RKO (cell line): ENCODE measurements at regions not wholly inside any gene's neighbourhood (a gene's known extent, or its start where the extent isn't known, plus 50 kb on each side); places are given as distances from the start of the nearest gene placed in this dataset.
"Not testable (repeated sequence)": the region's sequence is repeated elsewhere in the genome, so short reads cannot be mapped to it uniquely, and the experiment has no call there.

Source experiments
- DNase-seq: peaks from one replicate; pipeline ENCODE4 v3.0.0-alpha.2; 2016; ENCODE audit warnings: low spot score

DNA sequence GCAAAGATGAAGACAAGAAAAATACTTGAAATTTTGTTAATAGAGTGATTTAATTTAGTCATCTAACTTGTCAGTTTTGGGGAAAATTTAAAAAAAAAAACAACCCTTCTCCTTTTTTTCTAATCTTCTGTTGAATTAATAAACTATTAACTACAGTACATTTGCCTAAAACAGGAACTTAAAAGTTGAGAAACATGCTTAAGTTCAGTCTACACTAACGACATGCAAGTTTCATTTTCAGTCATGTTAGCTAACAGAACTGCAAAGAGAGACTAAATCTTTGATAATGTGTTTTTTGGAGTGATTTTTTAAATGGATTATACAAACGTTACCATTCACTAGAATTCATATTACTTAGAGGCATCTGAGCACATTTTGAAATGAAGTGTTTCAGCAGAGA, 71.9 kb upstream of the MBNL1 start:
- DNase-seq: no peak

DNA sequence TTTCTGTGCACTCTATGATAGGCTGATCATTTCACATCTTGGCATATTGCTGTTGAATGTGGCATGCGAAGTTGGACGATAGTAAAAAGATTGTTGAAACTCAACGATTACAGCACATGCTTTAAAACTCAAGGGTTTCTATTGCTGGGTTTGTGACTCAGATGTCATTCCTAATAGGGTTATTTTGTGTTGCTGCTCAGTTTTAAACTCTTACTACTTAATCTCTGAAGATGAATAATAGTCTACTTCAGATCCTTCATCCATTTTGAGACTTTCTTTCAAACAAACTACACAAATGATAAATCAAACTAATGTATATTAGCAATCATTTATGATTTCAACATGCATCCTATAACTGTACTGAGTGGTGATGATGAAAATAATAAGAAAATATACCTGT, 71.3 kb upstream of the MBNL1 start:
- DNase-seq: no peak

DNA sequence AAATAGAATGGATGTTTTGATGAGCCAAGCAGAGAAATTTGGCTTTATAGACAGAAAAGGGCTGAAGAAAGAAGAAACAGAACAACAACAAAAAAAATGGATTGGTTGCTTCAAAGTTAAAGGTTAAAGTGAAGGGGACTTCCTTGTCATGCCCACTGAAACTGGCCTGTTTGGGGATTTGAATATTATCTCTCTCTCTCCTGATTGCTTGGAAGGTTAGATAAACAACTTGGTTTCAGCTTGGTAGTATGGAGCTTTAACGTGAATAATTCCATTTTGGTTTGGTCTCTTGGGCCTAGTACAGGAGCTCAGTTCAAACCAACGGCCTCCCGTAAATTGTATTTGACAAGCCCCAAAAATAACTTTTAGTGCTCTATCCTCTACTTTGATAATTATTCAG, 70.8 kb upstream of the MBNL1 start:
- no peak for DNase-seq

DNA sequence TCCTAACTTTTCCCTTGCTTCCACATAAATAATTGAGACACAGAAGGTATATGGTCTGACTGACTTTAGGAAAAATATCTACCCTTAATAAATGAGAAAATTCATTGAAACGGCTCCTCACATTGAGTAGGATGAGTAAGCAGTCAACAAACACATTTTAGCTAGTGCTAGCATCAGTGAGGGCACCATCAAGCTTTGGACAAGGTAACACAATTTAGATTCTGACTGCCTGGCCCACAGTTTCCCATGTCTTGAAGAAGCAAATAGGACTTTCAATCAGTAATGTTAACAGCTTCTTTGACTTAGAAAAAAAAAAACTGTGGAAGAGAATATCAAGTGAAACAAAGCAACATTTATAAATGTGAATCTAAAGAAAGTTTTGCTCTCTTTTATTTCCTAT, 70.1 kb upstream of the MBNL1 start:
- DNase-seq: no peak

DNA sequence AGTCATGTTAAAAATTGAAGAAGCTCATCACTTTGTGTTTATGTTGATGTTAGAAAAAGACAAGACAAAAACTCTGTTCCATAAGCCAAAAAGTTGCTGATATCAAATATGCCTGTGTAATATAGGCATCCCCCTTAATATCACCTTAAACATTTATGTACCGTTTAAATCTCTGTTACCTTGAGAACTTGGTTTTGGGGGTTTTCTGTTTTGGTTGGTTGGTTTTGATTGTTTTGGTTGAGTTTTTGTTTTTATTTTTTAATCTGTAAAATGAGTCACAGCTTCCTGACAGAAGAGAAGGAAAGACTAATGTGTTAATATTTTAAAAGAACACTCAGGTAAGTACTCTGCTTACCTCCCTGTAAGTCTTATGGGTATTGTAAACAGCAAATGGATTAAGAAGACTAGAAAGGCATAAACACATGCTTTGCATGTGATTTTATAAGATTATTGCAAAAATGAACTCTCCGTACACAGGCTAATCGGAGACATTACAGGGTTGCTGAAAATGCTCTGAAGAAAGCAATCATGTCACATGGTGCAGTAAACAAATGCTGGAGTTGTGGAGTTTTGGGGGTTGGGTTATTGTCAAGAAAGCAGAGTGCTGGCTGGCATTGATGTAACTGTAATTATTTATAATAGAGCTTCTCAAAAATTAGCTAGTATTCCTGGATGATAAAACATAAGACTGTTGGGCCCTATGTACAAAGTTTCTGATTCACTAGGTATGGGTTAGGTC, 69.5 kb upstream of the MBNL1 start:
- no peak for DNase-seq

DNA sequence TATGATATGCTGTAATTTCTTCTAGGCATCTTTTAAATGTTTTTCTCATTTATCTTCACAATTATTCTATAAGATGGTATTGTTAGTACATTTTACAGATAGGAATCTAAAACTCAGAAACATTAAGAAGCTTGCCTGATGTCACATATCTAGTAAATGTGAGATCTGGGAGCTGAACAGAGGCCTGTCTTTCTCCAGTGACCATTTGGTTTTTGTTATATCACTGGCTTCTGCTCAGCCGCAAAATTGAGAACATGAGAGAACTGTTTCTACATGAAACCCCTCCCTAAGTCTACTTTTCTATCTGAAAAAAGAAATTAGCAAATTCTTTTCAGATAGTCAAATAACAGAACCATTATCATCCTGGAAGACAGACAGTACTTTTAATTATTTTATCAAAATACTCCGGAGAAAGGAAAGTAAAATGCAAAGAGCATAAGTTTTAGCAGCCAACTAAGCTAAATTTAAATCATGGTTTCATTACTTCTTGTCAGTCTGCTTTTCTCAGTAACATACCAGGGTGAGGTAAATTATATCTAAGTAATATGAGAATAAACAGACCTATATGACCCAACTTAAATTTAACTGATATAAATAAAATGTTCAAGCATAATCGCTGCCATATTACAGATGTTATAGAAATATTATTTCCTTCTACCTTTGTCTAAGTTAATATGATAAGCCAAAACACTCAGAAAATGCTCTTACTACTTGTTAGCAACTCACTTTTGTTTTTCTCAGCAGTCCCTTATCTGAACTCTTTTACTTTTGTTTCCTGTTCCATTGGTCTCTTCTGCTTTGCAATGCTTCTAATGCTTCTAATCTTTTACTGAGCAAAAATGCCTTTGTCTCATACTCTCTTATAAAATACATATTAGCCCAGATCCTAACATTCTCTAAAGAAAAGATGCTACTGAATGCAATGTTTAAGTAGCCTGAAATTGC, 68.0 kb upstream of the MBNL1 start:
- no peak for DNase-seq

DNA sequence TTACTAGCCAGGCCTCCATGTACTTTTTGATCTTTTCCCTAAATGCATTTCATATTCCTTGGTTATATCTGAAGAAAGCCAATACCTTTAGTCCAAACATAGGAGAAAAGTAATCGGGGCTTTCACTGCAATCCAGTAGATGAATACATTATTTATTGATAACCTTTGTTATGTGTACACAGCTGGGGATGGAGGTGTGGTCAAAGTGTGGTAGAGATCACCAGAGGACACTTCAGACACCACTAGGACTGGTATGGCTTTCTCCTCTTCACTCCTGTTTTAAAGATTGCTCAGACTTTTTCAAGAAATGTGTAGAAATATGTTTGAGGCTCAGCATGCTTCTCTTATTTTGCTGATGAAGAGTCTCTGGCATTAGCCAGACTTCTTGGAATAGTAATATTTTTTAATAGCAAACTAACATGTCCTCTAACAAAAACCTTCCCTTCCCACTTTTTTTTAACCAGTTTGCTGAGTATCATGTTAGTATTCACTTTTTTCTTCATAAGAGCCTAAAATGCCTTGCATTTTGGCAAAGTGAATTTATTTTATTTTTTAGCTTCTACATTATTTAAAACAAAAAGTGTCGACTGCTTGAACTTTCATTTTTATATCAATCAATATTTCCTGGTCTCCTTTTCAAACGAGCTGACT, 65.6 kb upstream of the MBNL1 start:
- no peak for DNase-seq

DNA sequence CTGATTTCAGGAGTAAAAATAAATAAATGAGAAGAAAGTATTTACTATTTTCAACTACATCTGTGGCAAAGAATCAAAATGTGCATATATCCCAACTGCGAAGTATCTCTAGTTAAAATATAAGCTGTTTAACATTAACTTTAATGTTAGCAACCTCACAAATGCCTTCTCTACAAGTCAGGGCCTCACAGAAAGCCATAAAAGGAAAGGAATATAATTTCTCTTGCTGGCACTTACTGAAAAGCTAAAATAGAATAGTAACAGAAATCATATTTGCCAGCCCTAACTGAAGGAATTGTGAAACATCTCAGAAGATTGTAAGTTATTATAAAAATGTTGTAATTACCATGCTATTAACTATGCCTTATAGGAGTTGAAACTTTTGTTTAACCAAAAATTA, 65.1 kb upstream of the MBNL1 start:
- no peak for DNase-seq

DNA sequence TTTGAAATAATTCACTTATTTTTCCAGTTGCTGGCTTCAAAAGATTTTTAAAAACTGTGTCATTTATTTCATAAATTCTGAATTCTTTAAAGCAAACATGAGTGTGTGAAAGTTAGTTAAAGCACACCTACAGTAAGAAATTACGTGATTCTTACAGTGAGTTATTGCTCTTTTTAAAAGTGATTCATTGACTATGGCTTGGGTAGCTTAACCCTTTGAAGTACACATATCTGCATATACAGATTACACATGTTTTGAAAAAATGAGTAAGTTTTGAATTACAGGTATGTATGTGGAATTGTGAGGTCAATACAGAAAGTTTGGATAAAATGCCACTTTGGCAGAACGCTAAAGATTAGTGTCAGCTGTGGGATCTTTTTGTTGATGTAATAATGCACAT, 64.5 kb upstream of the MBNL1 start:
- no peak for DNase-seq

DNA sequence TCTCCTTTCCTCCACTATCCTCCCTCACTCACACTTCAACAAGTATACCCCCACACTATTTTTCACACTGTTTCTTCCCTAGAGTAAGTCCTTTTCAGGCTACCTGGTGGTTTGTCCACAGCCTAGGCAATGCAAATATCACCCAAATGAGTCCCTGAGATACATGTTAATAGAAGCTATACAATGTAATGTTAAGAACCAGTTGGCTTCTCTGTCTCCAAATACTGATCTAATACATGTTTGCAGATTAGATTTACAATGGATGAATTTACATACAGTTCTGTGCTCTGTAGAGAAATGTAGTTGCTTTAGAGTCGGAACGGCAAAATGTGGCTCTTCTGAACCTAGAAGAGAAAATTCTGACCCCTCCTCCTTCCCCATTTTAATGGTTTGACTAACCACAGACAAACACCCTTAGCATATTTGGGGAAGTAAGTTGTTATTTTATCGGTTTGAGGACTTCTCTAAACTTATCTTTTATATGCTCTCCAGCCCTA, 63.6 kb upstream of the MBNL1 start:
- no peak for DNase-seq

DNA sequence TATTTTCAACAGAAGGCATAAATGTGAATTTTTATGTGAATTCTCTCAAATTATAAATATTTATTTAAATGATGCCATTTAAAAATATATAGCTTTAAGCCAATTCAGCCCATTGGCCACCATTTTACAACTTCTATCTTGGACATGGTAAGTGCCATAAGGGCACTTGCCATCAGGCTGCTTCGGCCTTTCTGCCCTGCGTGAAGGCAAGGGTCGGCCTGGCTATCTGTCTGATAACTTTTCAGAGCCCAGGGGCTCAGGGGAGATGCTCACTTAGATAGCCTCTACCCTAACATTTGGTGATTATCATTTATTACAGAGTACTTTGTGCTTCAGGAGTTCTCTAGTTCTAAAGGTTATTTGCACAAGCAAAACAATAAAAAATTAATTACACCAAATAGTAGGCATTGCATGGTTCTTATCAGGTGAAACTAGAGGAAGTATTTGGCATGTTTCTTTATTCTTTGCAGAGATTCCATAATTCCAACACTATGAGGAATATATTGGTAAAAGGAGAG, 62.4 kb upstream of the MBNL1 start:
- no peak for DNase-seq

DNA sequence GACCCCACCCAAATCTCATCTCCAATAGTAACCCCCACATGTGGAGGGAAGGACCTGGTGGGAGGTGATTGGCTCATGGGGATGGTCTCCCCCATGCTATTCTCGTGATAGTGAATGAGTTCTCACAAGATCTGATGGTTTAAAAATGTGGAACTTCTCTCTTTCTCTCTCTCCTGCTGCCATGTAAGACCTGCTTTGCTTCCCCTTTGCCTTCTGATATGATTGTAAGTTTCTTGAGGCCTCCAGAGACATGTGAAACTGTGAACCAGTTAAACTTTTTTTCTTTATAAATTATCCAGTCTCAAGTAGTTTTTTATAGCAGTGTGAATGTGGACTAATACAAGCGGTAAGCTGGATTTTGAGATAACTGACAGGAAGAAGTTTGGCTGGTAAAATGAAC, 60.3 kb upstream of the MBNL1 start:
- no peak for DNase-seq

DNA sequence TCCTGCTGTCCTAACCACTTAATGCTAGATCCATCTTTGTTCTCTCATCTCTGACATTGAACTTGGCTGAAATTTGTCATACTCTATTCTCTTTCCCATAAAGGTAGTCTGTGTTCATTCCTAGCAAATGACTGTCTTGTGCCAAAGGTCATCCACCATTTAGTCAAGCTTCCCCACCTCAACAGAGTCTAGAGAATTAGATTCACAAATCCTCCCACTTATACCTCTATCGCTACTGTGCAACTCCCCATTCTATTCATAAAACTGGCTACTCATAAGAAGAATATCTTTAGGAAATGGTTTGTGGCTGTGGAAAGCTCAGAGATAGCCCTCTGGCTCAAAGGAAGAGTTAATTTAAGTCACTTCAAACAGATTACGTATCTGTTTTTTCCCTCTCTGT, 59.7 kb upstream of the MBNL1 start:
- DNase-seq: no peak

DNA sequence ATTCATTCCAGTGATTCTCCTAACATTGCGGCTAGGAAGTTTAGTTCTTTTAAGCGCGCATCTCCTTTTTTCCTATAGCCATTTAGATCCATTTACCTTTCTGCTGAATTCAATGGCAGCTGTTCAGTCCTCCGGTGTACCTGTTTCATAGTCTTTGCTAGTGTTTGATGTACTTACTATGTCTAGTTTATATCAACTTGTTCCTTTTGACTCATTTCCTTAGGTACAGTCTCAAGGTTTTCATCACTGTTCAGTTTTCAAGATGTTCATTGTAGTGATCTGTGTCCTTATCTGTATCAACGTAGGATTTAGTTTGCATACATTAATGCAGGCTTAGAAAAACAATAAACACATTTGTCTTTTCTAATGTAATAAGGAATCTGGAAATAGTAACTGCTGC, 59.0 kb upstream of the MBNL1 start:
- no peak for DNase-seq

DNA sequence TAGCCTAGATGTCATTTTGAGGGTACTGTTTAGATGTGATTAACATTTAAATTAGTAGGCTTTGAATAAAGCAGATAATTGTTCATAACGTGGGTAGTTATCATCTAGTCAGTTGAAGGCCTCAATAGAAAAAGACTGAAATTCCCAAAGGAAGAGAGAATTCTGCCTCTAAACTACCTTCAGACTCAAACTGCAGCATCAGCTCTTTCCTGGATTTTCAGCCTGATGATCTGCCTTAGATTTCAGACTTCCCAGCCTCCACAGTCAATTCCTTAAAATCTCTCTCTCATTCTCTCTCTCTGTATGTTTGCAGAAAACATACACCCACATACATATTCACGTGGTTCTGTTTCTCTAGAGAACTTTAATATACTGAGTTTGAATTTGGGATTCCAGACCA, 58.0 kb upstream of the MBNL1 start:
- DNase-seq: no peak

DNA sequence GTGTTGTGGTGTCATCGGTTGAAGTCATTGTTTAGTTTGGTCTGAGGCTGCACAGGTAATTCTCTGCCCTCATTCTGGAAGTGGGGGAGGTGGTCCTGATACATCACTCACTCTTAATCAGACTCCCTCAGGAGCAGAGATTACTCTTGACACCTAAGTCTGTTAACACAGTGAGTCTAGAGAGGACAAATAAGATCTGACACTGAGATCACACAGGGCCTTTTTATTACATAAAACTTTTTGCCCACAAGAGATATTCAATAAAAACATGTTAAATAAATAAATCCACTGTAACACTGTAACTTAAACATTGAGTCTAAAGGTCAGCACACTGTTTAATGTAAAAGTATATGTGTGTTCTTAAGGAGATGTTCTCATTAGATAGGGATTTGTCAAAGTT, 57.1 kb upstream of the MBNL1 start:
- no peak for DNase-seq

DNA sequence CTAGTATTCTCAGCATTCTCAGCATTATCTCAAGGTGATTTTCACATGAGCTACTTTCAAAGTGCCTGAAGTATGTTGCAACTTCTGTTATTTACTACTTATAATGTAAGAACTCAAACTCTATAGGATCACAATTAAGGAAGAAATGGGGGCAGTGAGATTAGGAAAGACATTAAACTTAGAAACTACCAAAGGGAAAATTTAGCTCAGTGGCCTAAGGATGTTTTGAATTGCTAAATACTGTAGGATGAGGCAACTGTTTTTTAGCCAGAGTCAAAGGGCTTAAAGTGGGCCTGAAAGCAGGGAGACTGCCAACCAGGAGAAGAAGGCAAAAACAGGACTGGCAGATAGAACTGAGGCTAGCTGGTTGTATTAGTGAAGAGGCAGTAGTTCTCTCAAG, 55.5 kb upstream of the MBNL1 start:
- DNase-seq: no peak

DNA sequence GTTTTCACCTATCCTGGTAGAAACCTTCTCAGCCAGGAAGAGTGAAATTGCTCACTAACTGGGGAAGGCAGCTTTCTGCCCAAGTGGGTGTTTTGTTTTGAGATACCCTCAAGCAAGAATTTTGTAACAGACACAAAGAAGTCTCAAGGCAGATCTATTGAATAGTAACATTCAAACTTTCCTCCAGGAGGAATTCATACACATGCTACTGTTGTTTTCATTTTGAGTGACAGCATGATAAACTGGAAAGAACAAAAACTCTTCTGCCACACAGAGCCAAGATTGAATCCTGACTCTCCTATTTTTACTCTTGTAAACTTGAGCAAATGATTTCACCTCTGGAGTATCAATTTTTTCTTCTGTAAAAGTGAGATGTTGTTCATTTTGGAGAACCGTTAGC, 54.8 kb upstream of the MBNL1 start:
- DNase-seq: no peak

DNA sequence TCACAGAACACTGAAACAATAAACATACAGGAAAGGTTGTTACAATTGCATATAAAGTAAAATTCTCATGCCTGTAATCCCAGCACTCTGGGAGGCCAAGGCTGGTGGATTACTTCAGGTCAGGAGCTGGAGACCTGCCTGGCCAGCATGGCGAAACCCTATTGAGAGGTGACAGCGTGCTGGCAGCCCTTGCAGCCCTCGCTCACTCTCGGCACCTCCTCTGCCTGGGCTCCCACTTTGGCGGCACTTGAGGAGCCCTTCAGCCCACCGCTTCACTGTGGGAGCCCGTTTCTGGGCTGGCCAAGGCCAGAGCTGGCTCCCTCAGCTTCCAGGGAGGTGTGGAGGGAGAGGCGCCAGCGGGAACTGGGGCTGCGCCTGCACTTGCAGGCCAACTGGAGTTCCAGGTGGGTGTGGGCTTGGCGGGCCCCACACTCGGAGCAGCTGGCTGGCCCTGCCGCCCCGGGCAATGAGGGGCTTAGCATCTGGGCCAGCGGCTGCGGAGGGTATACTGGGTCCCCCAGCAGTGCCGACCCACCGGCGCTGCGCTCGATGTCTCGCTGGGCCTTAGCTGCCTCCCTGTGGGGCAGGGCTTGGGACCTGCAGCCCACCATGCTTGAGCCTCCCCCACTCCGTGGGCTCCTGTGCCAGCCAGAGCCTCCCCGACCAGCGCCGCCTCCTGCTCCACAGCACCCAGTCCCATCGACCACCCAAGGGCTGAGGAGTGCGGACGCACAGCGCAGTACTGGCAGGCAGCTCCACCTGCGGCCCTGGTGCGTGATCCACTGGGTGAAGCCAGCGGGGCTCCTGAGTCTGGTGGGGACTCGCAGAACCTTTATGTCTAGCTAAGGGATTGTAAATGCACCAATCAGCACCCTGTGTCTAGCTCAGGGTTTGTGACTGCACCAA, 51.5 kb upstream of the MBNL1 start:
- not testable (repeated sequence) for DNase-seq

DNA sequence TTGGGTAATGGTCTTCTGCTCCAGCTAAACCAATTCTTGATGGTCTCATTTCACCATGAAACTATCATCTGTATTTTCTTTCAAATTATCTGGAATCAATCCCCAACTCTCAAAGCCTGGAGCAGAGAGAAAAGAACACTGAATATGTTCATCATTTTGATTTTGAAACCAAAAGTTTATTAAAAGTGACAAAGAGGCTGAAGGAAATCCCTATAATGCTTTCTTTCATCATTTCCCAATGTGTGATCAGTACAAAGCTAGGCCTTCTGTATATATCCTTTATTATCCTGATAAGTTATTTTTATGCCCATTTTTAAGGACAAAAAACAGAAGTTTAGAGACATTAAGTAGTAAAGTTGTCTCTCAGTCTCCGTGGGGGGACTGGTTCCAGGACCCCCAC, 50.1 kb upstream of the MBNL1 start:
- DNase-seq: no peak
